ENCODE measurements at regions not wholly inside any gene's neighbourhood (a gene's known extent, or its start where the extent isn't known, plus 50 kb on each side); places are given as distances from the start of the nearest gene placed in this dataset.

DNA sequence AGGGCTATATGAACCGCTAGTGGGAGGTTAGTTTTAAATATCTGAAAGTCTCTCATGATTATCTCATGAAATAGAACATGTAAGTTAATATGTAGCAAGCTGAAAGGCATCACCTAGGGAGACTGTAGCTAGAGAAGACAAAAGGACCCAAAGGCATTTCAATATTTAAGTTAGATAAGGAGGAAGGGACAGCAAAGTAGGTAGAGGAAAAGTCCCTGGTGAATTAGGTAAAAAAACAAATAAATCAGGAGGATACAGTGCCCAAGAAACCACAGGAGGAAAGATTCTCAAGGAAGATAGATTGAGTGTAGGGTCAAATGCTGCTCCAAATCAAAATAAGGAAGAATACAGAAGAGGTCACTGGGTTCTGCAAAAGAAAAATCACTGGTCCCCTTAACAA is 175.5 kb downstream of the GASK1B start:
- DNase-seq (ENCODE audit: low spot score): no peak
- no TSS peak for BruUV-seq (replicated peaks)
- H3K4me1 ChIP-seq (ENCODE audit: insufficient read depth, low read length, poor library complexity, severe bottlenecking): no peaks in the 10 kb centered on the region
- no peak overlapping the region for H3K4me2 ChIP-seq (ENCODE audit: low read length)
- no peaks in the 10 kb centered on the region for H3K9me2 ChIP-seq (ENCODE audit: insufficient read depth, low read length)
- H3K9me3 ChIP-seq (ENCODE audit: low read length): no peaks in the 10 kb centered on the region
- intact Hi-C loops (cut with micrococcal nuclease; ENCODE audit: unreplicated experiment): loop anchor here (10.0 kb wide), 1 partner anchor 628 kb away; no protein-coding TSS in a partner anchor
- TF ChIP-seq EZH2phosphoT487 (IDR thresholded peaks at IDR 0.05; ENCODE audit: borderline replicate concordance, low read depth, low read length): no peak
- TF ChIP-seq CTCF (conservative IDR thresholded peaks at IDR 0.05; ENCODE audit: low read length): no peak
- no peak overlapping the region for H3K4me3 ChIP-seq (ENCODE audit: low read depth, low read length, poor library complexity, severe bottlenecking)
- H2AFZ ChIP-seq (ENCODE audit: low read length): no peak overlapping the region
- ChIA-PET CTCF (ENCODE audit: unreplicated experiment) (no interaction called here), POLR2A (interaction anchor here (0.7 to 1.2 kb wide), 2 partner anchors 93 to 165 kb away, joined by 3 read pairs; no protein-coding TSS in a partner anchor)
- no peaks in the 10 kb centered on the region for H3K79me2 ChIP-seq (ENCODE audit: insufficient read depth, low read depth, low read length)
- H3K36me3 ChIP-seq (ENCODE audit: insufficient read depth, low read length): no peaks in the 10 kb centered on the region
- no peak overlapping the region for H3K27ac ChIP-seq (ENCODE audit: low read depth, low read length, poor library complexity, severe bottlenecking)
- no peaks in the 10 kb centered on the region for H4K20me1 ChIP-seq (ENCODE audit: insufficient read depth, low read length)

GRCh38 chr4:157996061-157997028 is 176.5 kb downstream of the GASK1B start:
- no peak for DNase-seq (ENCODE audit: low spot score)
- Histone ChIP-seq H3K4me1 (ENCODE audit: insufficient read depth, low read length, poor library complexity, severe bottlenecking) (no peaks in the 10 kb centered on the region), H3K79me2 (ENCODE audit: insufficient read depth, low read depth, low read length) (no peaks in the 10 kb centered on the region), H3K9me3 (ENCODE audit: low read length) (no peaks in the 10 kb centered on the region), H4K20me1 (ENCODE audit: insufficient read depth, low read length) (no peaks in the 10 kb centered on the region), H3K4me3 (ENCODE audit: low read depth, low read length, poor library complexity, severe bottlenecking) (no peak overlapping the region), H3K36me3 (ENCODE audit: insufficient read depth, low read length) (no peaks in the 10 kb centered on the region), H3K27ac (ENCODE audit: low read depth, low read length, poor library complexity, severe bottlenecking) (no peak overlapping the region), H2AFZ (ENCODE audit: low read length) (no peak overlapping the region), H3K9me2 (ENCODE audit: insufficient read depth, low read length) (no peaks in the 10 kb centered on the region), H3K4me2 (ENCODE audit: low read length) (no peak overlapping the region)
- no TSS peak for BruUV-seq (replicated peaks)
- TF ChIP-seq EZH2phosphoT487 (IDR thresholded peaks at IDR 0.05; ENCODE audit: borderline replicate concordance, low read depth, low read length) (no peak), CTCF (conservative IDR thresholded peaks at IDR 0.05; ENCODE audit: low read length) (no peak)
- CTCF ChIA-PET (ENCODE audit: unreplicated experiment): no interaction called here
- intact Hi-C loops (cut with micrococcal nuclease; ENCODE audit: unreplicated experiment): loop anchor here (10.0 kb wide), 1 partner anchor 628 kb away; no protein-coding TSS in a partner anchor
- POLR2A ChIA-PET: no interaction called here

GRCh38 chr4:157994863-157995262 is 178.0 kb downstream of the GASK1B start:
- ChIA-PET POLR2A (no interaction called here), CTCF (ENCODE audit: unreplicated experiment) (no interaction called here)
- DNase-seq (ENCODE audit: low spot score): no peak
- Histone ChIP-seq H3K27ac (ENCODE audit: low read depth, low read length, poor library complexity, severe bottlenecking) (no peak overlapping the region), H3K4me1 (ENCODE audit: insufficient read depth, low read length, poor library complexity, severe bottlenecking) (no peaks in the 10 kb centered on the region), H3K79me2 (ENCODE audit: insufficient read depth, low read depth, low read length) (no peaks in the 10 kb centered on the region), H2AFZ (ENCODE audit: low read length) (no peak overlapping the region), H3K9me2 (ENCODE audit: insufficient read depth, low read length) (no peaks in the 10 kb centered on the region), H3K4me3 (ENCODE audit: low read depth, low read length, poor library complexity, severe bottlenecking) (no peak overlapping the region), H3K36me3 (ENCODE audit: insufficient read depth, low read length) (no peaks in the 10 kb centered on the region), H3K9me3 (ENCODE audit: low read length) (no peaks in the 10 kb centered on the region), H3K4me2 (ENCODE audit: low read length) (no peak overlapping the region), H4K20me1 (ENCODE audit: insufficient read depth, low read length) (no peaks in the 10 kb centered on the region)
- BruUV-seq (replicated peaks): no TSS peak
- intact Hi-C loops (cut with micrococcal nuclease; ENCODE audit: unreplicated experiment): loop anchor here (10.0 kb wide), 1 partner anchor 630 kb away; no protein-coding TSS in a partner anchor
- no peak for TF ChIP-seq CTCF (conservative IDR thresholded peaks at IDR 0.05; ENCODE audit: low read length)
- no peak for TF ChIP-seq EZH2phosphoT487 (IDR thresholded peaks at IDR 0.05; ENCODE audit: borderline replicate concordance, low read depth, low read length)
